CD8-positive, alpha-beta memory T cell (primary cell): ENCODE measurements at regions not wholly inside any gene's neighbourhood (a gene's known extent, or its start where the extent isn't known, plus 50 kb on each side); places are given as distances from the start of the nearest gene placed in this dataset.

ENCODE experiments used
- CTCF ChIA-PET: fragments of 350-600 bp; sonication (Branson Sonifier 250); formaldehyde crosslinking; loops from one replicate; lab custom pipeline; 2021; ENCODE audit warnings: antibody characterized with exemption; lab: Charles Lee
- POLR2A ChIA-PET: fragments of 350-600 bp; sonication (Branson Sonifier 250); formaldehyde crosslinking; loops from one replicate; lab custom pipeline; 2021; ENCODE audit warnings: antibody characterized with exemption; lab: Charles Lee
- DNase-seq, 5 donors: peaks; one replicate each; pipeline versions ENCODE4 v3.0.0 to v3.0.0-alpha.2; 2020 to 2022; ENCODE audit warnings: mixed read lengths in 1 of 5
- H3K27ac ChIP-seq: one replicate; pipeline ENCODE4 v1.7.0; 2013; ENCODE audit warnings: low read depth, mild to moderate bottlenecking, low read length, moderate library complexity
- H3K27me3 ChIP-seq: 2 replicates; pipeline ENCODE4 v1.7.0; 2013; ENCODE audit warnings: low read length, mild to moderate bottlenecking; ENCODE audit not compliant: insufficient read depth, poor library complexity, severe bottlenecking
- H3K36me3 ChIP-seq: 2 replicates; pipeline ENCODE4 v1.7.0; 2013; ENCODE audit warnings: mild to moderate bottlenecking, low read length, moderate library complexity; ENCODE audit not compliant: insufficient read depth
- H3K4me1 ChIP-seq: 2 replicates; pipeline ENCODE4 v1.7.0; 2013; ENCODE audit warnings: mild to moderate bottlenecking, low read length, moderate library complexity; ENCODE audit not compliant: insufficient read depth
- H3K4me3 ChIP-seq: 2 replicates; pipeline ENCODE4 v1.7.0; 2013; ENCODE audit warnings: mild to moderate bottlenecking, low read length
- H3K9me3 ChIP-seq: 2 replicates; pipeline ENCODE4 v1.7.0; 2013; ENCODE audit warnings: mild to moderate bottlenecking, low read length
- H3K27ac Mint-ChIP-seq, 8 donors: one replicate each; pipeline ENCODE4 v1.8.0; 2020 to 2021; ENCODE audit warnings: mixed read lengths in 8 of 8, mild to moderate bottlenecking in 6 of 8, inconsistent platforms in 3 of 8, moderate library complexity in 3 of 8
- H3K27me3 Mint-ChIP-seq, 2 donors: one replicate each; pipeline ENCODE4 v1.8.0; 2020 to 2021; ENCODE audit warnings: mixed read lengths in 2 of 2, mild to moderate bottlenecking in 1 of 2, moderate library complexity in 1 of 2
- H3K36me3 Mint-ChIP-seq, 3 donors: one replicate each; pipeline ENCODE4 v1.8.0; 2020 to 2021; ENCODE audit warnings: mixed read lengths in 3 of 3, inconsistent platforms in 1 of 3, mild to moderate bottlenecking in 1 of 3
- H3K4me1 Mint-ChIP-seq, 3 donors: one replicate each; pipeline ENCODE4 v1.8.0; 2020 to 2021; ENCODE audit warnings: mixed read lengths in 3 of 3, inconsistent platforms in 1 of 3, mild to moderate bottlenecking in 1 of 3
- H3K4me3 Mint-ChIP-seq, 7 donors: one replicate each; pipeline ENCODE4 v1.8.0; 2020 to 2021; ENCODE audit warnings: mixed read lengths in 7 of 7, mild to moderate bottlenecking in 6 of 7, moderate library complexity in 4 of 7, inconsistent platforms in 2 of 7
- H3K9me3 Mint-ChIP-seq, 5 donors: one replicate each; pipeline ENCODE4 v1.8.0; 2020 to 2022; ENCODE audit warnings: mixed read lengths in 5 of 5, mild to moderate bottlenecking in 3 of 5, moderate library complexity in 2 of 5, inconsistent platforms in 1 of 5

- no peaks in the 10 kb centered on the region for H3K36me3 Mint-ChIP-seq
- Histone ChIP-seq H3K9me3 (no peaks in the 10 kb centered on the region), H3K27ac (no peak overlapping the region), H3K4me3 (no peak overlapping the region), H3K36me3 (no peaks in the 10 kb centered on the region), H3K4me1 (no peaks in the 10 kb centered on the region), H3K27me3 (no peaks in the 10 kb centered on the region)
- ChIA-PET POLR2A (no interaction called here), CTCF (no interaction called here)
- H3K4me3 Mint-ChIP-seq = no peak overlapping the region
- no peak for DNase-seq
- H3K4me1 Mint-ChIP-seq = no peaks in the 10 kb centered on the region
- no peaks in the 10 kb centered on the region for H3K27me3 Mint-ChIP-seq
- peaks cover 12 to 21% (median 18%) of the 10 kb centered on the region in 5 donors for H3K9me3 Mint-ChIP-seq
- H3K27ac Mint-ChIP-seq = no peak overlapping the region
Measured at GRCh38 chr1:118773656-118774055, 214.5 kb downstream of the TBX15 start.

- ChIA-PET CTCF (no interaction called here), POLR2A (no interaction called here)
- H3K27ac Mint-ChIP-seq = no peak overlapping the region
- Histone ChIP-seq H3K9me3 (no peaks in the 10 kb centered on the region), H3K27ac (no peak overlapping the region), H3K36me3 (no peaks in the 10 kb centered on the region), H3K4me3 (no peak overlapping the region), H3K27me3 (no peaks in the 10 kb centered on the region), H3K4me1 (no peaks in the 10 kb centered on the region)
- peaks cover under 1 to 25% (median 3%) of the 10 kb centered on the region in 5 donors for H3K9me3 Mint-ChIP-seq
- no peaks in the 10 kb centered on the region for H3K36me3 Mint-ChIP-seq
- no peaks in the 10 kb centered on the region for H3K4me1 Mint-ChIP-seq
- H3K4me3 Mint-ChIP-seq = no peak overlapping the region
- no peaks in the 10 kb centered on the region for H3K27me3 Mint-ChIP-seq
- no peak for DNase-seq
Measured at GRCh38 chr1:118767971-118768370, 220.2 kb downstream of the TBX15 start.

- CTCF ChIA-PET = no interaction called here
- H3K4me3 ChIP-seq = no peak overlapping the region
- H3K9me3 ChIP-seq = no peaks in the 10 kb centered on the region
- Mint-ChIP-seq H3K27ac (no peak overlapping the region), H3K36me3 (no peaks in the 10 kb centered on the region), H3K9me3 (peaks cover 0 to 10% (median 3%) of the 10 kb centered on the region in 5 donors), H3K4me1 (no peaks in the 10 kb centered on the region), H3K27me3 (no peaks in the 10 kb centered on the region), H3K4me3 (no peak overlapping the region)
- no peaks in the 10 kb centered on the region for H3K36me3 ChIP-seq
- no peak for DNase-seq
- H3K27ac ChIP-seq = no peak overlapping the region
- POLR2A ChIA-PET = no interaction called here
- H3K4me1 ChIP-seq = no peaks in the 10 kb centered on the region
- no peaks in the 10 kb centered on the region for H3K27me3 ChIP-seq
Measured at GRCh38 chr1:118753976-118754375, 234.2 kb downstream of the TBX15 start.

GRCh38 chr1:118751166-118751565, 237.0 kb downstream of the TBX15 start:
- no peaks in the 10 kb centered on the region for H3K36me3 Mint-ChIP-seq
- no peaks in the 10 kb centered on the region for H3K27me3 Mint-ChIP-seq
- H3K9me3 ChIP-seq = no peaks in the 10 kb centered on the region
- ChIA-PET POLR2A (no interaction called here), CTCF (no interaction called here)
- no peak overlapping the region for H3K27ac Mint-ChIP-seq
- H3K4me1 Mint-ChIP-seq = no peaks in the 10 kb centered on the region
- H3K4me3 Mint-ChIP-seq = no peak overlapping the region
- H3K4me1 ChIP-seq = no peaks in the 10 kb centered on the region
- no peaks in the 10 kb centered on the region for H3K36me3 ChIP-seq
- no peak overlapping the region for H3K4me3 ChIP-seq
- H3K9me3 Mint-ChIP-seq = peaks cover 0 to 16% (median 5%) of the 10 kb centered on the region in 5 donors
- H3K27ac ChIP-seq = no peak overlapping the region
- no peak for DNase-seq
- no peaks in the 10 kb centered on the region for H3K27me3 ChIP-seq

- Histone ChIP-seq H3K9me3 (no peaks in the 10 kb centered on the region), H3K27me3 (no peaks in the 10 kb centered on the region), H3K27ac (no peak overlapping the region), H3K4me1 (no peaks in the 10 kb centered on the region), H3K4me3 (no peak overlapping the region), H3K36me3 (no peaks in the 10 kb centered on the region)
- Mint-ChIP-seq H3K9me3 (peaks cover 0 to 9% (median 4%) of the 10 kb centered on the region in 5 donors), H3K36me3 (no peaks in the 10 kb centered on the region), H3K4me1 (no peaks in the 10 kb centered on the region), H3K27ac (no peak overlapping the region), H3K4me3 (no peak overlapping the region), H3K27me3 (no peaks in the 10 kb centered on the region)
- ChIA-PET CTCF (no interaction called here), POLR2A (no interaction called here)
- DNase-seq = no peak
Measured at GRCh38 chr1:118744420-118744819, 243.7 kb downstream of the TBX15 start.

- ChIA-PET CTCF (no interaction called here), POLR2A (no interaction called here)
- DNase-seq = no peak
- peaks cover 0 to 14% (median 11%) of the 10 kb centered on the region in 5 donors for H3K9me3 Mint-ChIP-seq
- H3K36me3 Mint-ChIP-seq = no peaks in the 10 kb centered on the region
- no peaks in the 10 kb centered on the region for H3K9me3 ChIP-seq
- H3K36me3 ChIP-seq = no peaks in the 10 kb centered on the region
- no peaks in the 10 kb centered on the region for H3K4me1 ChIP-seq
- no peak overlapping the region for H3K4me3 Mint-ChIP-seq
- no peak overlapping the region for H3K27ac ChIP-seq
- no peaks in the 10 kb centered on the region for H3K27me3 ChIP-seq
- no peaks in the 10 kb centered on the region for H3K27me3 Mint-ChIP-seq
- H3K4me1 Mint-ChIP-seq = no peaks in the 10 kb centered on the region
- no peak overlapping the region for H3K27ac Mint-ChIP-seq
- H3K4me3 ChIP-seq = no peak overlapping the region
Measured at GRCh38 chr1:118739501-118739900, 248.6 kb downstream of the TBX15 start.

GRCh38 chr1:118736322-118736721, 251.8 kb downstream of the TBX15 start:
- H3K27ac Mint-ChIP-seq = peak overlapping the region in 1 of 8 donors; percentile 22
- H3K4me1 ChIP-seq = no peaks in the 10 kb centered on the region
- H3K9me3 ChIP-seq = no peaks in the 10 kb centered on the region
- ChIA-PET POLR2A (no interaction called here), CTCF (no interaction called here)
- no peak overlapping the region for H3K4me3 Mint-ChIP-seq
- H3K27me3 Mint-ChIP-seq = no peaks in the 10 kb centered on the region
- no peaks in the 10 kb centered on the region for H3K36me3 ChIP-seq
- H3K27ac ChIP-seq = no peak overlapping the region
- H3K9me3 Mint-ChIP-seq = peaks cover 5 to 22% (median 9%) of the 10 kb centered on the region in 5 donors
- H3K27me3 ChIP-seq = no peaks in the 10 kb centered on the region
- DNase-seq = no peak
- H3K36me3 Mint-ChIP-seq = no peaks in the 10 kb centered on the region
- H3K4me1 Mint-ChIP-seq = no peaks in the 10 kb centered on the region
- H3K4me3 ChIP-seq = no peak overlapping the region

- no peak for DNase-seq
- POLR2A ChIA-PET = no interaction called here
- no peaks in the 10 kb centered on the region for H3K27me3 Mint-ChIP-seq
- H3K4me1 Mint-ChIP-seq = no peaks in the 10 kb centered on the region
- no peaks in the 10 kb centered on the region for H3K9me3 ChIP-seq
- no peak overlapping the region for H3K4me3 Mint-ChIP-seq
- H3K4me1 ChIP-seq = no peaks in the 10 kb centered on the region
- peaks cover 0 to 14% (median 3%) of the 10 kb centered on the region in 5 donors for H3K9me3 Mint-ChIP-seq
- H3K27ac ChIP-seq = no peak overlapping the region
- no peak overlapping the region for H3K27ac Mint-ChIP-seq
- no peaks in the 10 kb centered on the region for H3K27me3 ChIP-seq
- H3K4me3 ChIP-seq = no peak overlapping the region
- CTCF ChIA-PET = no interaction called here
- H3K36me3 ChIP-seq = no peaks in the 10 kb centered on the region
- no peaks in the 10 kb centered on the region for H3K36me3 Mint-ChIP-seq
Measured at GRCh38 chr1:118717893-118718292, 270.2 kb downstream of the TBX15 start.

GRCh38 chr1:118716775-118717174, 271.4 kb downstream of the TBX15 start:
- H3K36me3 ChIP-seq = no peaks in the 10 kb centered on the region
- Mint-ChIP-seq H3K4me3 (no peak overlapping the region), H3K4me1 (no peaks in the 10 kb centered on the region), H3K36me3 (no peaks in the 10 kb centered on the region), H3K9me3 (peaks cover 0 to 16% (median 9%) of the 10 kb centered on the region in 5 donors), H3K27ac (no peak overlapping the region), H3K27me3 (peaks cover 0 to 1% of the 10 kb centered on the region in 2 donors)
- no peaks in the 10 kb centered on the region for H3K4me1 ChIP-seq
- ChIA-PET CTCF (no interaction called here), POLR2A (no interaction called here)
- H3K27ac ChIP-seq = no peak overlapping the region
- H3K27me3 ChIP-seq = no peaks in the 10 kb centered on the region
- DNase-seq = no peak
- no peaks in the 10 kb centered on the region for H3K9me3 ChIP-seq
- H3K4me3 ChIP-seq = no peak overlapping the region
